Aorta (tissue), 5 donors: ENCODE measurements at regions not wholly inside any gene's neighbourhood (a gene's known extent, or its start where the extent isn't known, plus 50 kb on each side); places are given as distances from the start of the nearest gene placed in this dataset.

Source experiments
- ATAC-seq: fragments of 200-7000 bp; cut with Tn5 transposase; one replicate; pipeline ENCODE4 v1.9.1; 2022; ENCODE audit warnings: moderate library complexity; ENCODE audit not compliant: low FRiP score
- DNase-seq, 2 donors: peaks; one replicate each; pipeline ENCODE4 v3.0.0-alpha.2; 2020
- H3K27ac ChIP-seq, 2 donors: one replicate each; pipeline ENCODE4 v1.5.1; 2013; ENCODE audit warnings: low read length in 2 of 2, mild to moderate bottlenecking in 2 of 2, moderate library complexity in 2 of 2, control low read depth in 1 of 2, inconsistent platforms in 1 of 2, low read depth in 1 of 2
- H3K27me3 ChIP-seq, 2 donors: one replicate each; pipeline ENCODE4 v1.6.1; 2013; ENCODE audit warnings: control low read depth in 1 of 2, low read length in 1 of 2, mild to moderate bottlenecking in 1 of 2, moderate library complexity in 1 of 2; ENCODE audit not compliant: insufficient read depth in 2 of 2, control insufficient read depth in 1 of 2
- H3K36me3 ChIP-seq, 2 donors: one replicate each; pipeline ENCODE4 v1.6.1; 2013; ENCODE audit warnings: control low read depth in 1 of 2, low read length in 1 of 2, mild to moderate bottlenecking in 1 of 2; ENCODE audit not compliant: insufficient read depth in 2 of 2, control insufficient read depth in 1 of 2
- H3K4me1 ChIP-seq, 2 donors: one replicate each; pipeline ENCODE4 v1.6.1; 2013; ENCODE audit warnings: low read length in 2 of 2, control low read depth in 1 of 2, mild to moderate bottlenecking in 1 of 2, moderate library complexity in 1 of 2; ENCODE audit not compliant: insufficient read depth in 2 of 2, control insufficient read depth in 1 of 2
- H3K4me3 ChIP-seq, 2 donors: one replicate each; pipeline ENCODE4 v1.5.1; 2013; ENCODE audit warnings: low read length in 2 of 2, control low read depth in 1 of 2, mild to moderate bottlenecking in 1 of 2
- H3K9me3 ChIP-seq: one replicate; pipeline ENCODE4 v1.6.1; 2013; ENCODE audit warnings: mild to moderate bottlenecking, low read length; ENCODE audit not compliant: control insufficient read depth
- WGBS, 2 donors: extraction: QIAGEN DNeasy Blood & Tissue Kit; methylation state at CpG; one replicate each; pipeline ENCODE4 v1.1.7; 2013; 5-methylcytosine and 5-hydroxymethylcytosine counted together
- intact Hi-C, 2 donors: fragments of 100-400 bp; cut with DNase I; formaldehyde crosslinking; loops; one replicate each; pipeline versions ENCODE4 v1.14.2 to v1.15.0; 2022
- donor health status: healthy with polysubstance abuse.
- donor health status: Bipolar disorder and iron deficiency.
- donor health status: DM: no; HTN: no; CAD: no.
- donor health status: DM: no; HTN: no; CAD: no.
- donor health status: DM: yes; HTN: yes; CAD: no.

- no peaks in the 10 kb centered on the region for H3K4me1 ChIP-seq
- DNase-seq: no peak
- intact Hi-C loops: no loop called here
- H3K4me3 ChIP-seq: no peak overlapping the region
- no peak overlapping the region for H3K27ac ChIP-seq
- ATAC-seq: no peak
- H3K27me3 ChIP-seq: no peaks in the 10 kb centered on the region
- H3K9me3 ChIP-seq: no peaks in the 10 kb centered on the region
- no peaks in the 10 kb centered on the region for H3K36me3 ChIP-seq
Measured at GRCh38 chr11:109223451-109223850, 198.5 kb upstream of the C11orf87 start.

- no peak overlapping the region for H3K27ac ChIP-seq
- ATAC-seq (no peak), DNase-seq (no peak)
- no peaks in the 10 kb centered on the region for H3K9me3 ChIP-seq
- no peaks in the 10 kb centered on the region for H3K36me3 ChIP-seq
- no peaks in the 10 kb centered on the region for H3K4me1 ChIP-seq
- intact Hi-C loops: no loop called here
- no peaks in the 10 kb centered on the region for H3K27me3 ChIP-seq
- H3K4me3 ChIP-seq: no peak overlapping the region
- 68 to 77% methylated on average over 2 of the region's 2 CpGs for WGBS, 2 donors
Measured at GRCh38 chr11:109229682-109230081, 192.3 kb upstream of the C11orf87 start.

GRCh38 chr11:109236188-109236587 lies 185.8 kb upstream of the C11orf87 start:
- Histone ChIP-seq H3K27ac (no peak overlapping the region), H3K4me3 (no peak overlapping the region), H3K27me3 (no peaks in the 10 kb centered on the region), H3K4me1 (no peaks in the 10 kb centered on the region), H3K9me3 (no peaks in the 10 kb centered on the region), H3K36me3 (no peaks in the 10 kb centered on the region)
- 86 to 87% methylated on average over 2 of the region's 2 CpGs for WGBS, 2 donors
- ATAC-seq (no peak), DNase-seq (no peak)
- intact Hi-C loops: no loop called here

- H3K4me1 ChIP-seq: no peaks in the 10 kb centered on the region
- intact Hi-C loops: no loop called here
Measured at GRCh38 chr11:109236696-109237095, 185.3 kb upstream of the C11orf87 start.

GRCh38 chr11:109237636-109238035 lies 184.4 kb upstream of the C11orf87 start:
- Histone ChIP-seq H3K4me3 (no peak overlapping the region), H3K36me3 (no peaks in the 10 kb centered on the region), H3K27ac (no peak overlapping the region), H3K27me3 (no peaks in the 10 kb centered on the region), H3K9me3 (peaks cover 1% of the 10 kb centered on the region), H3K4me1 (no peaks in the 10 kb centered on the region)
- no peak for DNase-seq
- intact Hi-C loops: no loop called here
- no peak for ATAC-seq

More at GRCh38 chr11:109236696-109237095, 185.3 kb upstream of the C11orf87 start:
- Histone ChIP-seq H3K27ac (no peak overlapping the region), H3K4me3 (no peak overlapping the region), H3K9me3 (no peaks in the 10 kb centered on the region), H3K27me3 (no peaks in the 10 kb centered on the region), H3K36me3 (no peaks in the 10 kb centered on the region)
- 37 to 46% methylated on average over 1 of the region's 1 CpG for WGBS, 2 donors
- DNase-seq (no peak), ATAC-seq (no peak)

GRCh38 chr11:109241988-109242536 lies 179.9 kb upstream of the C11orf87 start:
- 37 to 52% methylated on average over 3 of the region's 3 CpGs for WGBS, 2 donors
- no peak overlapping the region for H3K4me3 ChIP-seq
- no peaks in the 10 kb centered on the region for H3K4me1 ChIP-seq
- no peak for ATAC-seq
- no peak overlapping the region for H3K27ac ChIP-seq
- no peak for DNase-seq
- intact Hi-C loops: no loop called here
- H3K27me3 ChIP-seq: no peaks in the 10 kb centered on the region
- H3K9me3 ChIP-seq: peaks cover 1% of the 10 kb centered on the region
- no peaks in the 10 kb centered on the region for H3K36me3 ChIP-seq

- WGBS, 2 donors: 81 to 82% methylated on average over 5 of the region's 5 CpGs
- H3K36me3 ChIP-seq: no peaks in the 10 kb centered on the region
- H3K27ac ChIP-seq: no peak overlapping the region
- no peak overlapping the region for H3K4me3 ChIP-seq
- H3K4me1 ChIP-seq: no peaks in the 10 kb centered on the region
- intact Hi-C loops: no loop called here
- DNase-seq: no peak
- H3K9me3 ChIP-seq: peaks cover 1% of the 10 kb centered on the region
- no peak for ATAC-seq
- H3K27me3 ChIP-seq: no peaks in the 10 kb centered on the region
Measured at GRCh38 chr11:109247071-109247470, 174.9 kb upstream of the C11orf87 start.

GRCh38 chr11:109249597-109249996 lies 172.4 kb upstream of the C11orf87 start:
- Histone ChIP-seq H3K36me3 (no peaks in the 10 kb centered on the region), H3K9me3 (no peaks in the 10 kb centered on the region), H3K4me3 (no peak overlapping the region), H3K4me1 (no peaks in the 10 kb centered on the region), H3K27me3 (no peaks in the 10 kb centered on the region), H3K27ac (no peak overlapping the region)
- DNase-seq (no peak), ATAC-seq (no peak)
- 37 to 45% methylated on average over 3 of the region's 3 CpGs for WGBS, 2 donors
- intact Hi-C loops: no loop called here

GRCh38 chr11:109251230-109251629 lies 170.8 kb upstream of the C11orf87 start:
- ATAC-seq (no peak), DNase-seq (no peak)
- Histone ChIP-seq H3K27ac (no peak overlapping the region), H3K4me3 (no peak overlapping the region), H3K27me3 (no peaks in the 10 kb centered on the region), H3K36me3 (no peaks in the 10 kb centered on the region), H3K9me3 (no peaks in the 10 kb centered on the region), H3K4me1 (no peaks in the 10 kb centered on the region)
- 87% methylated on average over 5 of the region's 5 CpGs for WGBS, 2 donors
- intact Hi-C loops: no loop called here
